ENCODE measurements at regions not wholly inside any gene's neighbourhood (a gene's known extent, or its start where the extent isn't known, plus 50 kb on each side); places are given as distances from the start of the nearest gene placed in this dataset.
"Not testable (repeated sequence)": the region's sequence is repeated elsewhere in the genome, so short reads cannot be mapped to it uniquely, and the experiment has no call there.

- Histone ChIP-seq H3K36me3 (ENCODE audit: control insufficient read depth in 1 of 2, insufficient read depth in 2 of 2, low read length in 2 of 2) (no peaks in the 10 kb centered on the region), H3K27me3 (ENCODE audit: low read depth, low read length) (no peaks in the 10 kb centered on the region), H3K9me3 (ENCODE audit: control insufficient read depth in 1 of 2, low read length in 2 of 2) (peaks cover 8 to 10% of the 10 kb centered on the region in 2 donors), H3K27ac (ENCODE audit: low read length) (no peak overlapping the region), H3K4me1 (ENCODE audit: control insufficient read depth in 1 of 2, insufficient read depth in 2 of 2, low read length in 2 of 2) (no peaks in the 10 kb centered on the region), H3K4me3 (ENCODE audit: low read depth in 1 of 2, low read length in 2 of 2) (no peak overlapping the region)
Measured at GRCh38 chr4:103996064-103996463, 276.3 kb upstream of the TACR3 start.

DNA sequence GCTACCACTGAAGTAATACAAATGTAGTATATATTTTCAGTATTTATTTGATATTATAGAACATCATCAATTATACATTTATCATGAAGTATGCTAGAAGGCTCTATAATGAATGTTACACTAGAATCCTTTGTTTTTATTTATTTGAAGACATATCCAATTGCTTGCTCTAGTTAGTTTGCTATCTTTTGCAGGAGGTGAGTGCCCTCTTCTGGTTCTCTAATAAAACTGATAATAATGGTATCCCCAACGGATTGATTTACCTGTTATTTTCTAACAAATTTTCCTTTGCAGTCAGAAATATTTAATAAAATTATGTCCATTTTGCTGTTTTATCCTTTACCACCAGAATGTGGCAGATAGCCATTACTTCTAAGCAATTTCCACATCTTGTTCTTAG lies 274.3 kb upstream of the TACR3 start:
- no peaks in the 10 kb centered on the region for H3K27me3 ChIP-seq (ENCODE audit: low read depth, low read length)
- no peak overlapping the region for H3K4me3 ChIP-seq (ENCODE audit: low read depth in 1 of 2, low read length in 2 of 2)
- H3K36me3 ChIP-seq (ENCODE audit: control insufficient read depth in 1 of 2, insufficient read depth in 2 of 2, low read length in 2 of 2), result no peaks in the 10 kb centered on the region
- H3K4me1 ChIP-seq (ENCODE audit: control insufficient read depth in 1 of 2, insufficient read depth in 2 of 2, low read length in 2 of 2), result no peaks in the 10 kb centered on the region
- no peak overlapping the region for H3K27ac ChIP-seq (ENCODE audit: low read length)
- H3K9me3 ChIP-seq (ENCODE audit: control insufficient read depth in 1 of 2, low read length in 2 of 2), result peaks cover 8 to 10% of the 10 kb centered on the region in 2 donors

- Histone ChIP-seq H3K36me3 (ENCODE audit: control insufficient read depth in 1 of 2, insufficient read depth in 2 of 2, low read length in 2 of 2) (no peaks in the 10 kb centered on the region), H3K4me1 (ENCODE audit: control insufficient read depth in 1 of 2, insufficient read depth in 2 of 2, low read length in 2 of 2) (no peaks in the 10 kb centered on the region), H3K9me3 (ENCODE audit: control insufficient read depth in 1 of 2, low read length in 2 of 2) (no peaks in the 10 kb centered on the region), H3K4me3 (ENCODE audit: low read depth in 1 of 2, low read length in 2 of 2) (no peak overlapping the region), H3K27ac (ENCODE audit: low read length) (no peak overlapping the region), H3K27me3 (ENCODE audit: low read depth, low read length) (no peaks in the 10 kb centered on the region)
Measured at GRCh38 chr4:103982454-103982853, 262.7 kb upstream of the TACR3 start.

GRCh38 chr4:103948244-103949018 lies 228.6 kb upstream of the TACR3 start:
- H3K27ac ChIP-seq (ENCODE audit: low read length), result no peak overlapping the region
- H3K27me3 ChIP-seq (ENCODE audit: low read depth, low read length), result no peaks in the 10 kb centered on the region
- no peak overlapping the region for H3K4me3 ChIP-seq (ENCODE audit: low read depth in 1 of 2, low read length in 2 of 2)
- H3K36me3 ChIP-seq (ENCODE audit: control insufficient read depth in 1 of 2, insufficient read depth in 2 of 2, low read length in 2 of 2), result no peaks in the 10 kb centered on the region
- no peaks in the 10 kb centered on the region for H3K4me1 ChIP-seq (ENCODE audit: control insufficient read depth in 1 of 2, insufficient read depth in 2 of 2, low read length in 2 of 2)
- H3K9me3 ChIP-seq (ENCODE audit: control insufficient read depth in 1 of 2, low read length in 2 of 2), result no peaks in the 10 kb centered on the region

- H3K36me3 ChIP-seq (ENCODE audit: control insufficient read depth in 1 of 2, insufficient read depth in 2 of 2, low read length in 2 of 2), result no peaks in the 10 kb centered on the region
- no peak overlapping the region for H3K27ac ChIP-seq (ENCODE audit: low read length)
- H3K9me3 ChIP-seq (ENCODE audit: control insufficient read depth in 1 of 2, low read length in 2 of 2), result no peaks in the 10 kb centered on the region
- no peaks in the 10 kb centered on the region for H3K4me1 ChIP-seq (ENCODE audit: control insufficient read depth in 1 of 2, insufficient read depth in 2 of 2, low read length in 2 of 2)
- no peaks in the 10 kb centered on the region for H3K27me3 ChIP-seq (ENCODE audit: low read depth, low read length)
- no peak overlapping the region for H3K4me3 ChIP-seq (ENCODE audit: low read depth in 1 of 2, low read length in 2 of 2)
Measured at GRCh38 chr4:103947617-103948016, 227.8 kb upstream of the TACR3 start.

GRCh38 chr4:103946621-103947268 lies 227.0 kb upstream of the TACR3 start:
- H3K36me3 ChIP-seq (ENCODE audit: control insufficient read depth in 1 of 2, insufficient read depth in 2 of 2, low read length in 2 of 2); H3K27me3 ChIP-seq (ENCODE audit: low read depth, low read length); H3K4me1 ChIP-seq (ENCODE audit: control insufficient read depth in 1 of 2, insufficient read depth in 2 of 2, low read length in 2 of 2); H3K27ac ChIP-seq (ENCODE audit: low read length); H3K4me3 ChIP-seq (ENCODE audit: low read depth in 1 of 2, low read length in 2 of 2); H3K9me3 ChIP-seq (ENCODE audit: control insufficient read depth in 1 of 2, low read length in 2 of 2): not testable (repeated sequence)

DNA sequence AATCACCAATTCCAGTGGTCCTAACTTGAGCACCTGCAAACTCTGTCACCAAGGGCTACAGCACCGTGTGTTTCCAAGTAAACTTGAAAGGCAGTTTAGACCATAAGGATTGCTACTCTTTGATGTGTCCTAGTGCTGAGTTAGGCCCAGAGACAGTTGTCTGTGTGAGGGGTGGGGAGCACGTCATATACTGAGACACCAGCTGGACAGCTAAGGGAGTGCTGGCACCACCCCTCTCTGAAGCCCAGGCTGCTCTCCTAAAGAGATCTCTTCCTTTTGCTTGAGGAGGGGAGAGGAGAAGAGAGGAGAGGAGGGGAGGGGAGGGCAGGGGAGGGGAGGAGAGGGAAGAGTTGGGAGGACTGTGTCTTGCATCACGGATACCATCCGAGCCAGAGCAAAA lies 218.7 kb upstream of the TACR3 start:
- Histone ChIP-seq H3K9me3 (ENCODE audit: control insufficient read depth in 1 of 2, low read length in 2 of 2) (no peaks in the 10 kb centered on the region), H3K27ac (ENCODE audit: low read length) (no peak overlapping the region), H3K27me3 (ENCODE audit: low read depth, low read length) (no peaks in the 10 kb centered on the region), H3K4me1 (ENCODE audit: control insufficient read depth in 1 of 2, insufficient read depth in 2 of 2, low read length in 2 of 2) (no peaks in the 10 kb centered on the region), H3K4me3 (ENCODE audit: low read depth in 1 of 2, low read length in 2 of 2) (no peak overlapping the region), H3K36me3 (ENCODE audit: control insufficient read depth in 1 of 2, insufficient read depth in 2 of 2, low read length in 2 of 2) (no peaks in the 10 kb centered on the region)

DNA sequence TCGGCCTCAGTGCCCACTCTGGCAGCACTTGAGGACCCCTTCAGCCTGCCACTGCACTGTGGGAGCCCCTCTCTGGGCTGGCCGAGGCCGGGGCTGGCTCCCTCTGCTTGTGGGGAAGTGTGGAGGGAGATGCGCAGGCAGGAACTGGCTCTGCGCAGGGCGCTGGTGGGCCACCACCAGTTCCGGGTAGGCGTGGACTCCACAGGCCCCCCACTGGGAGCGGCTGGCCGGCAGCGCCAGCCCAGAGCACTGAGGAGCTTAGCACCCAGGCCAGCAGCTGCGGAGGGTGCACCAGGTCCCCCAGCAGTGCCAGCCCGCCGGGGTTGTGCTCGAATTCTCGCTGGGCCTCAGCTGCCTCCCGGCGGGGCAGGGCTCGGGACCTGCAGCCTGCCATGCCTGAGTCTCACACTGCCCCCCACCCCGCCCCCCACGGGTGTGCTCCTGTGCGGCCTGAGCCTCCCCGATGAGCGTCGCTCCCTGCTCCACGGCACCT lies 216.9 kb upstream of the TACR3 start:
- Histone ChIP-seq H3K4me1 (ENCODE audit: control insufficient read depth in 1 of 2, insufficient read depth in 2 of 2, low read length in 2 of 2) (no peaks in the 10 kb centered on the region), H3K36me3 (ENCODE audit: control insufficient read depth in 1 of 2, insufficient read depth in 2 of 2, low read length in 2 of 2) (no peaks in the 10 kb centered on the region), H3K27me3 (ENCODE audit: low read depth, low read length) (no peaks in the 10 kb centered on the region), H3K4me3 (ENCODE audit: low read depth in 1 of 2, low read length in 2 of 2) (no peak overlapping the region), H3K9me3 (ENCODE audit: control insufficient read depth in 1 of 2, low read length in 2 of 2) (no peaks in the 10 kb centered on the region), H3K27ac (ENCODE audit: low read length) (no peak overlapping the region)

DNA sequence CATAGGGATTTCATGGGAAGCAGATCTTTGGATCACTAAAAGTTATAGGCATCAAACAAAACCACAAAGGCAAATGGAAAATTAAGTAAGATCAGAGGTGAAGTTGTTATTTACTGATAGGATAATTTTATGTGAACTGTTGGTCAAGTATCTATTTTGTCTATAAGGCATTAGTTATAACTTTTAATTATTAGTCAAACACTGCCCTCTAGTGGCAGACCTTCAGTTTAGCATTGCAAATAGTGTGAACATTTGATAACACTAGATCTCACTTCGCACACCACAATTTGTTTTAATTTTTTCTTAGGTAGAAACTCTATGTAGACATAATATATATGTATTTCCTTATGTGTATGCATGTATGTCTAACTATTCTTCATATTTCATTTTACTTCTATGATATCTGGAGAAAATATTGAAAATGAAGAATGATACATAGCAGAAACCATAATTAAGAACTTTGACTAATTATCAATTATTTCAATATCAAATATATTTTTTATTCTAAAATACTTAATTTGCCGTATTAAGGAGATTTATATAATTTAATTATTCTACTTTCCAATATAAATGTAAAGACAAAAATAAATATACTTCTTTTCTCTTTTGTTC lies 214.5 kb upstream of the TACR3 start:
- H3K4me3 ChIP-seq (ENCODE audit: low read depth in 1 of 2, low read length in 2 of 2), result no peak overlapping the region
- H3K27ac ChIP-seq (ENCODE audit: low read length), result no peak overlapping the region
- H3K9me3 ChIP-seq (ENCODE audit: control insufficient read depth in 1 of 2, low read length in 2 of 2), result no peaks in the 10 kb centered on the region
- H3K4me1 ChIP-seq (ENCODE audit: control insufficient read depth in 1 of 2, insufficient read depth in 2 of 2, low read length in 2 of 2), result no peaks in the 10 kb centered on the region
- no peaks in the 10 kb centered on the region for H3K27me3 ChIP-seq (ENCODE audit: low read depth, low read length)
- H3K36me3 ChIP-seq (ENCODE audit: control insufficient read depth in 1 of 2, insufficient read depth in 2 of 2, low read length in 2 of 2), result no peaks in the 10 kb centered on the region

DNA sequence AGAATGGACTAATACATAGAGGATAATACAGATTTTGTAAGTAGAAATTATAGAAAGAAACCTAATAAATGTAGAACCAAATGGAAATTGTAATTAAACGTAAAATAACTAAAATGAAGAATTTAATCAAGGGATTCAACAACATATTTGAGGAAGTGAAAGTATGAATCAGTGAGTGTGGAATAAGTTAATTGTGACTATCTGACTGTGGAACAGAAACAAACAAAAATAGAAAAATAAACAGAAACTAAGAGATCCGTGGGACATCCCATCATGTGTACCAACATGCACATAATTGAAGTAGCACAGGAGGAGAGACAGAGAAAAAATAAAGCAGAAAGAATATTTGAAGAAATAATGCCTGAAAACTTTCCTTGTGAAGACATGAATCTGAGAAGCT lies 208.6 kb upstream of the TACR3 start:
- no peaks in the 10 kb centered on the region for H3K9me3 ChIP-seq (ENCODE audit: control insufficient read depth in 1 of 2, low read length in 2 of 2)
- H3K27ac ChIP-seq (ENCODE audit: low read length), result no peak overlapping the region
- no peaks in the 10 kb centered on the region for H3K27me3 ChIP-seq (ENCODE audit: low read depth, low read length)
- H3K4me3 ChIP-seq (ENCODE audit: low read depth in 1 of 2, low read length in 2 of 2), result no peak overlapping the region
- no peaks in the 10 kb centered on the region for H3K36me3 ChIP-seq (ENCODE audit: control insufficient read depth in 1 of 2, insufficient read depth in 2 of 2, low read length in 2 of 2)
- no peaks in the 10 kb centered on the region for H3K4me1 ChIP-seq (ENCODE audit: control insufficient read depth in 1 of 2, insufficient read depth in 2 of 2, low read length in 2 of 2)

DNA sequence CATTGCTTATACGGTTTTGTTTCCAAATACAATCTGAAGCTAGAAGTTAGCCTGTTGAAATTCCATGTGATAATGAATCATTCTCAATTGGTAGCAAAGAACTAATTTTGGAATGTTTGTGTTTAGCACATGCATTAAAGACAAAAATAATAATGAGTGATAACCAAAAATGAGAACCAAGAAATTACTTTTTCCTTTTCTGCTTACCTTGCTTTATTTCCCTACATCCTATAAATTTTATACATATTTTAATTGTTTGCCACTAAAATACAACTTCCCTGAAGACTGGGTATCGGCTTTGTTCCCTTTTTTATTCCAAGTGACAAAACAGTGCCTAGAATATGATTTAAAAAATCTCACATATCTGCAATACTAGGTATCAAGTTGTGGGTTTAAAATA lies 203.8 kb upstream of the TACR3 start:
- H3K4me1 ChIP-seq (ENCODE audit: control insufficient read depth in 1 of 2, insufficient read depth in 2 of 2, low read length in 2 of 2), result no peaks in the 10 kb centered on the region
- no peaks in the 10 kb centered on the region for H3K36me3 ChIP-seq (ENCODE audit: control insufficient read depth in 1 of 2, insufficient read depth in 2 of 2, low read length in 2 of 2)
- H3K4me3 ChIP-seq (ENCODE audit: low read depth in 1 of 2, low read length in 2 of 2), result no peak overlapping the region
- no peak overlapping the region for H3K27ac ChIP-seq (ENCODE audit: low read length)
- no peaks in the 10 kb centered on the region for H3K27me3 ChIP-seq (ENCODE audit: low read depth, low read length)
- no peaks in the 10 kb centered on the region for H3K9me3 ChIP-seq (ENCODE audit: control insufficient read depth in 1 of 2, low read length in 2 of 2)

All from muscle layer of duodenum (tissue), 2 donors.